HepG2 (cell line): ENCODE measurements at regions not wholly inside any gene's neighbourhood (a gene's known extent, or its start where the extent isn't known, plus 50 kb on each side); places are given as distances from the start of the nearest gene placed in this dataset.

ENCODE experiments used
- ATAC-seq: fragments of 200-7000 bp; cut with Tn5 transposase; 3 replicates; pipeline ENCODE4 v1.9.1; 2020; ENCODE audit warnings: mild to moderate bottlenecking, moderate library complexity
- BruUV-seq: library from RNA; stranded (reverse); fragments of 400-500 nt; replicated peaks from 2 replicates; lab custom pipeline; 2021; lab: Mats Ljungman, UMichigan
- CTCF ChIA-PET: fragments of 300-600 bp; formaldehyde crosslinking; extraction: SDS; loops from one replicate; lab custom pipeline; 2021; ENCODE audit warnings: low total read pairs, inconsistent platforms, low intra/inter-chr PET ratio; lab: Yijun Ruan, JAX
- POLR2A ChIA-PET: fragments of 350-600 bp; sonication (Branson Sonifier 250); formaldehyde crosslinking; loops from one replicate; lab custom pipeline; 2020; ENCODE audit warnings: antibody characterized with exemption, inconsistent platforms; lab: Yijun Ruan, JAX
- DNase-seq: peaks from one replicate; pipeline ENCODE4 v3.0.0-alpha.2; 2015; ENCODE audit warnings: low spot score
- FAIRE-seq: peaks from 3 replicates; lab custom pipeline; 2011; peaks lifted over from hg19 to GRCh38; lab: Jason Lieb, UNC
- H2AFZ ChIP-seq: one replicate; pipeline ENCODE4 v1.6.1; 2011; ENCODE audit warnings: low read length, inconsistent platforms
- H3K27ac ChIP-seq: fragments of 300-600 bp; 3 replicates; pipeline ENCODE4 v1.8.0; 2011; ENCODE audit warnings: mixed run types, mild to moderate bottlenecking, mixed read lengths, low read length, inconsistent platforms; ENCODE audit not compliant: insufficient read depth; ENCODE audit errors: extremely low read length
- H3K27me3 ChIP-seq, 2 experiments: fragments of 200-600 bp in 1 of 2; 2 replicates in 1 of 2; 3 replicates in 1 of 2; pipeline versions ENCODE4 v1.6.0 to v1.8.0; 2011; ENCODE audit warnings: low read length in 2 of 2, mild to moderate bottlenecking in 2 of 2, moderate library complexity in 2 of 2, inconsistent platforms in 1 of 2; ENCODE audit not compliant: insufficient read depth in 2 of 2, control insufficient read depth in 1 of 2
- H3K36me3 ChIP-seq, 2 experiments: fragments of 200-600 bp in 1 of 2; replicated peaks in 1 of 2; 2 replicates in 1 of 2; 3 replicates in 1 of 2; pipeline versions ENCODE4 v1.5.1 to v1.8.0; 2011; ENCODE audit warnings: low read length in 2 of 2, inconsistent platforms in 1 of 2; ENCODE audit not compliant: insufficient read depth in 2 of 2, control insufficient read depth in 1 of 2
- H3K4me1 ChIP-seq: 2 replicates; pipeline ENCODE4 v1.5.1; 2012; ENCODE audit warnings: low read length, inconsistent platforms; ENCODE audit not compliant: insufficient read depth
- H3K4me2 ChIP-seq: 2 replicates; pipeline ENCODE4 v1.6.0; 2011; ENCODE audit warnings: low read depth, low read length, inconsistent platforms
- H3K4me3 ChIP-seq, 3 experiments: fragments of 200-600 bp in 1 of 3; sonication (generic), shearing (Covaris generic) in 1 of 3; replicated peaks in 1 of 3; 2 replicates each; pipeline ENCODE4 v1.5.1; 2011 to 2016; ENCODE audit warnings: low read length in 3 of 3, inconsistent platforms in 2 of 3, low read depth in 2 of 3, mild to moderate bottlenecking in 2 of 3, control low read depth in 1 of 3, mixed read lengths in 1 of 3; ENCODE audit not compliant: insufficient read depth in 1 of 3
- H3K79me2 ChIP-seq: one replicate; pipeline ENCODE4 v1.6.1; 2011; ENCODE audit warnings: low read length, inconsistent platforms; ENCODE audit not compliant: insufficient read depth
- H3K9ac ChIP-seq: 2 replicates; pipeline ENCODE4 v1.6.0; 2011; ENCODE audit warnings: mild to moderate bottlenecking, low read depth, low read length, inconsistent platforms; ENCODE audit not compliant: insufficient read depth
- H3K9me3 ChIP-seq: 2 replicates; pipeline ENCODE4 v1.5.1; 2012; ENCODE audit warnings: mild to moderate bottlenecking, low read length
- H4K20me1 ChIP-seq: 2 replicates; pipeline ENCODE4 v1.6.0; 2011; ENCODE audit warnings: inconsistent platforms, mild to moderate bottlenecking, low read length, moderate library complexity; ENCODE audit not compliant: insufficient read depth
- CHCHD3 ChIP-seq: sonication (generic); formaldehyde crosslinking; IDR thresholded peaks from 2 replicates; pipeline ENCODE4 v1.8.0; 2022; ENCODE audit warnings: mild to moderate bottlenecking, missing genetic modification reagents, moderate library complexity
- CTCF ChIP-seq: sonication (generic); formaldehyde crosslinking; IDR thresholded peaks from 2 replicates; pipeline ENCODE4 v1.5.0; 2020; ENCODE audit warnings: mild to moderate bottlenecking, missing genetic modification reagents, moderate library complexity
- HOXA7 ChIP-seq: sonication (generic); formaldehyde crosslinking; IDR thresholded peaks from 2 replicates; pipeline ENCODE4 v1.8.1; 2022; ENCODE audit warnings: mild to moderate bottlenecking, missing genetic modification reagents, moderate library complexity
- MLX ChIP-seq: IDR thresholded peaks from 2 replicates; pipeline ENCODE4 v1.6.1; 2016
- SOX6 ChIP-seq, 2 experiments: fragments of 450-650 bp in 1 of 2; sonication (generic) in 1 of 2; formaldehyde crosslinking in 1 of 2; IDR thresholded peaks; 2 replicates each; pipeline versions ENCODE4 v1.4.0 to v1.6.1; 2017 to 2020; ENCODE audit warnings: antibody characterized with exemption in 1 of 2, mild to moderate bottlenecking in 1 of 2, missing genetic modification reagents in 1 of 2
- ZC3H13 ChIP-seq: sonication (generic); formaldehyde crosslinking; IDR thresholded peaks from 2 replicates; pipeline ENCODE4 v1.8.1; 2023; ENCODE audit warnings: mild to moderate bottlenecking, missing genetic modification reagents, moderate library complexity
- ZHX1 ChIP-seq: sonication (generic); formaldehyde crosslinking; IDR thresholded peaks from 2 replicates; pipeline ENCODE4 v1.8.1; 2022; ENCODE audit warnings: low read depth, mild to moderate bottlenecking, missing genetic modification reagents
- ZKSCAN8 ChIP-seq: IDR thresholded peaks from 2 replicates; pipeline ENCODE4 v1.6.1; 2016; ENCODE audit warnings: borderline replicate concordance, missing genetic modification reagents, missing compliant biosample characterization
- ZNF205 ChIP-seq: IDR thresholded peaks from 2 replicates; pipeline ENCODE4 v1.6.1; 2018; ENCODE audit warnings: missing biosample characterization, missing genetic modification reagents
- ZNF878 ChIP-seq: sonication (generic); formaldehyde crosslinking; IDR thresholded peaks from 2 replicates; pipeline ENCODE4 v1.8.1; 2023; ENCODE audit warnings: mild to moderate bottlenecking, missing genetic modification reagents, moderate library complexity
- WGBS: methylation state at CpG from one replicate; pipeline ENCODE4 v1.1.6; 2017; ENCODE audit warnings: low lambda C conversion rate; 5-methylcytosine and 5-hydroxymethylcytosine counted together
- in situ Hi-C: cut with HindIII; loops from 2 replicates; pipeline ENCODE4 v1.10.0; 2017; ENCODE audit warnings: low pct_unique_long_range_greater_than_20kb; ENCODE audit not compliant: extremely low pct_ligation_motif_present
- intact Hi-C: fragments of 100-400 bp; cut with micrococcal nuclease; formaldehyde crosslinking; loops from one replicate; pipeline ENCODE4 v1.10.0; 2022; ENCODE audit not compliant: unreplicated experiment

- no TSS peak for BruUV-seq
- ChIA-PET POLR2A (no interaction called here), CTCF (no interaction called here)
- H3K4me3 ChIP-seq: no peak overlapping the region
- H3K4me2 ChIP-seq: no peak overlapping the region
- no peaks in the 10 kb centered on the region for H3K36me3 ChIP-seq
- 46% methylated on average over 3 of the region's 3 CpGs for WGBS
- H3K9me3 ChIP-seq: no peaks in the 10 kb centered on the region
- ATAC-seq: no peak
- H3K27ac ChIP-seq: no peak overlapping the region
- no peak overlapping the region for H3K9ac ChIP-seq
- FAIRE-seq: no peak
- H3K4me1 ChIP-seq: no peaks in the 10 kb centered on the region
- in situ Hi-C loops (no loop called here), intact Hi-C loops (no loop called here)
- TF ChIP-seq ZHX1 (CRISPR knock-in tag) (no peak), HOXA7 (CRISPR knock-in tag) (no peak), CHCHD3 (CRISPR knock-in tag) (no peak), ZNF205 (no peak)
- H2AFZ ChIP-seq: no peak overlapping the region
- no peaks in the 10 kb centered on the region for H3K79me2 ChIP-seq
- no peaks in the 10 kb centered on the region for H4K20me1 ChIP-seq
- H3K27me3 ChIP-seq: no peaks in the 10 kb centered on the region; a peak in 2 of 5 replicates
- DNase-seq: no peak
These were observed 52.4 kb upstream of the INCENP start for GRCh38 chr11:62071408-62071807.

GRCh38 chr11:62069986-62070919 lies 53.6 kb upstream of the INCENP start:
- Histone ChIP-seq H3K4me1 (no peaks in the 10 kb centered on the region), H3K27me3 (no peaks in the 10 kb centered on the region; a peak in 1 of 5 replicates), H3K27ac (no peak overlapping the region), H3K79me2 (no peaks in the 10 kb centered on the region), H3K9ac (no peak overlapping the region), H3K36me3 (no peaks in the 10 kb centered on the region), H3K4me3 (no peak overlapping the region), H3K4me2 (no peak overlapping the region), H4K20me1 (no peaks in the 10 kb centered on the region), H2AFZ (no peak overlapping the region), H3K9me3 (no peaks in the 10 kb centered on the region)
- FAIRE-seq (no peak), ATAC-seq (no peak), DNase-seq (no peak)
- no TSS peak for BruUV-seq
- ChIA-PET CTCF (no interaction called here), POLR2A (no interaction called here)
- intact Hi-C loops: no loop called here
- WGBS: 30% methylated on average over 15 of the region's 15 CpGs
- in situ Hi-C loops: no loop called here
- TF ChIP-seq SOX6 (IDR thresholded peaks at IDR 0.05): no peak
- no peak for TF ChIP-seq SOX6 (CRISPR knock-in tag; IDR thresholded peaks at IDR 0.05)
- TF ChIP-seq MLX (CRISPR knock-in tag): no peak
- TF ChIP-seq ZNF878 (CRISPR knock-in tag): no peak
- TF ChIP-seq ZKSCAN8 (CRISPR knock-in tag): no peak
- no peak for TF ChIP-seq ZC3H13 (CRISPR knock-in tag)
- TF ChIP-seq CTCF (CRISPR knock-in tag): no peak
